Stimulated activated CD4-positive, alpha-beta T cell treated with anti-CD3 and anti-CD28 coated beads, Interleukin-12 subunit alpha, Interleukin-12 subunit beta, amount 100 ng/mL, for 24 hours (primary cell): ENCODE measurements at regions not wholly inside any gene's neighbourhood (a gene's known extent, or its start where the extent isn't known, plus 50 kb on each side); places are given as distances from the start of the nearest gene placed in this dataset.

Experiments
- DNase-seq, 2 experiments: peaks; one replicate each; pipeline ENCODE4 v3.0.0-alpha.2; 2020; ENCODE audit warnings: low read depth in 2 of 2

DNA sequence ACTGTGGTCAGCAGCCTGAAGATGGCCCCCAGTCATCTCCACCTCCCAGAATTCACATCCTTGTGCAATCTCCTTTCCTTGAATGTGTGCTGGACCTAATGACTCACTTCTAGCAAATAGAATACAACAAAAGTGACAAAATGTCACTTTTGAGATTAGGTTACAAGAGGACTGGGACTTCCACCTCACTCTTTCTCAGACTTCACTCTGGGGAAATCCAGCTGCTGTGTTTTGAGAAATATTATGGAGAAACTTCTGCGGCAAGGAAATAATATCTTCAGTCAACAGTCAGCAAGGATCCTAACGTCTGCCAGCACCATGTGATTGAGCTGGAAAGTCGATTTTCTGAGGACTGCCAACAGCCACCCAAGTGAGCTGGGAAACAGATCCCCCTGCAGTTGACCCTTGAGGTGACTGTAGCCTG is 70.5 kb upstream of the GADD45A start:
- no peak for DNase-seq

DNA sequence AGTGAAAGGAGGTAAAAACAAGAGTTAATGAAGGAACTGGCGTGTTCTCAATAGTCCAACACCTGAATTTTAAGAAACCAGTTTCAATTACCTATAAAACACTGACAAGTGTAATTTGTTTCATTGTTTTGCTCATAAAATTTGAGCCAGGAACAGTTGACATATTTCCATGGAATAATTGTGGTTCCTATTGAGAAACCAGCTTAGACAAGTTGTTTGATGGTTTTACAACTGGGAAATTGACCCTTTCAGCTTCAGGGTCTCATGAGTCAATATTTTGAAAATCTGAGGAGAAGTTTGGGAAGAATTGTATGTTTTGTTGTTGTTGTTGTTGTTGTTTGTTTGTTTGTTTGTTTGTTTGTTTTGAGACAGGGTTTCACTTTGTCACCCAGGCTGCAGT is 69.1 kb upstream of the GADD45A start:
- DNase-seq = no peak

DNA sequence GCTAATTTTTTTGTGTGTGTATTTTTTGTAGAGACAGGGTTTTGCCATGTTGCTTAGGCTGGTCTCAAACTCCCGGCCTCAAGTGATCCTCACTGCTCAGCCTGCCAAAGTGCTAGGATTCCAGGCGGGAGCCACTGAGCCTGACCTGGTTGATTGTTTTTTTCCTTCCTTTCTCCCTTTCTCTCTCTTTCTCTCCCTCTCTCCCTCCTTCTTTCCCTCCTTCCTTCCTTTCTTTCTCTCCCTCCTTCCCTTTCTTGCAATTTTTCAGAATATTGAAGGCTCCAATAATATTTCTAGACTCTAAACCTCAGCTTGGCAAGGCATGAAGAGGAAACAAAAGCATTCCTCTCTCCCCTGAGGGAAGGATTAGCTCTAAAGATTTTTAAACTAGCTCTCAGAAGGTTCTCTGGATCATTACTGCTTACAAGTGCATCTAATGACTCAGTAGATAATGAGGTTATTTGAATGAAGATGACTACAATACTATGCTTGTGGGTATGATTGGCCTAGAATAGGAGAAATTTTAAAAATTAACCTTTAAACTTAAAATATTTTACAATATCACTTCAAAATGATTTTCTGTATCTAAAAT is 68.5 kb upstream of the GADD45A start:
- DNase-seq = no peak

DNA sequence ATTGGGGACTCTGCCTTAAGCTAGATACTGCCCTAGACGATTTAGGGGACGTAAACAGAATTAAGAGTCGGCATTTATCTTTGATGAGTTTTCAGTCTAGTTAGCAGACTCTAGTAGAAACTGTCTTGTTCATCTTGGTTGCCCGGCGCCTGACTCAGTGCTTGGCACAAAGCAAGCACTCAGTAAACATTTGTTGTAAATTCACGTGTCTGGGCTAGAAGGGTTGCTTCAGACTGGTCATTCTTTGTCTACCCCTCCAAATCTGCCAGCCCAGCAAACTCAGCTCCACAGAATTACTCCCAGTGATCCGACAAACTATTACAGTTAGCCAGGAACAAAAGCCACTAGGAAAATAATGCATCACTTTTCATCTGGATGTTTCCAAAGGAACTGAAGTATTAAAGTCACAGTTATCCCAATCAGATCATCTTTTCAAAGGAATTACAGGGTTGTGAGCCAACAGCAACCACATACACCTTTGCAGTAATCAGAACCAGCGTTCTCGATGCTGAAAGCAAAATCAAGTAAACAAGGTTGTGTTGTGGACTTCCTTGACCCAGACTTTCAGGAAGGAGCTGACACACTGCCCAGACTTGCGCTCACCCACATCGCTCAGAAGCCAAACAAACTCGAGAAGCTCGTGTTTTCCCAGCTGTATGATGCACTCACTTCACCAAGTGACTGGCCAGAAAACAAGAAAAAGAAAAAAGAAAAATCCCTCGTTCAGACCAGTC is 66.5 kb upstream of the GADD45A start:
- DNase-seq = no peak

DNA sequence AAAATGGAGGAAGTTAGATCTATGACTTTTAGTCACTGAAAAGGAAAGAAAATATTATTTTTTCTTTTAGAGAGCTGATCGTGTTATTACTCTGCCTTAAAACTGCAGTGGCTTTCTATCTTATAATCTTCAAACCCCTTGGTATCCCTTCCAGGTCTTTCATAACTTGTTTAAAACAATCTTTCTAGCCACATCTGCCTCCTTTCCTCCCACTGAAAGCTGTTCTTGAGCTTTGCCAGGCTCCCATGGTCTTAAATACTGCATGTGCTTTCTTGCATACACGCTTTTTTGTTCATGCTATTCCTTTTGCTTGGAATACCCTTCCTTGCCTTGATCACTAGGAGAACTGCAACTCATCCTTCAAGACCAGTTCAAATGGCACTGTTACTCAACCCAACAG is 65.9 kb upstream of the GADD45A start:
- no peak for DNase-seq

DNA sequence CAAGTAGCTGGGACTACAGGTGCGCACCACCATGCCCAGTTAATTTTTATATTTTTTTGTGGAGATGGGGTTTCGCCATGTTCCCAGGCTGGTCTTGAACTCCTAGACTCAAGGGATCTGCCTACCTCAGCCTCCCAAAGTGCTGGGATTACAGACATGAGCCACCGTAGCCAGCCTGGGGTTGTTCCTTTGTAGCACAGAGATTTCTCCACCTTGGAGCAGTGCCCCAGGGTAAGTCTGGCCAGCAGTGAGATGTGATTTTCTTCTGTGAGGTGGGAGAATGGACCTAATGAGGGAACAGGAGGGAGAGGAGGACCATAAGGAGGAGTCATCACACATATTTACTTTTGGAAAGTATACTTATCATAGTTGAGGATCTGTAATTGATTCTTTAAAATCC is 61.1 kb upstream of the GADD45A start:
- no peak for DNase-seq

DNA sequence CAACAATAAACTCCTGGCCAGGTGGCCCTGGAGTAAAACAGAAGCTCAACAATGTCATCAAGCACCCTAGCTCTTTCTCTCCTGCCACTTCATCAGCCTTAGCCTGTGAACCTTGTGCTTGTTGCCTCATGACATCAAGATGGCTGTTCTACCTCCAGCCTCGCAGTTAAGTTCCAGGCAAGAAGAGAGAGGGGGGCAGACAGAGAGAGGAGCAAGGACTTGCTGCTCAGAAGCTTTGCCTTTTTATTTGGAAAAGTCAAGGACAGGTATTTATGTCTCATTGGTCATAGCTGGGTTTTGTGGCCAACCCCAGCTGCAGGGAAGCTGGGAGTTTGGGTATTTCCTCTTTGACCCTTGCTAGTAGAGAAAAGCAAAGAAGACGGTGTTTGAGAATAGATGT is 60.3 kb upstream of the GADD45A start:
- DNase-seq = no peak

DNA sequence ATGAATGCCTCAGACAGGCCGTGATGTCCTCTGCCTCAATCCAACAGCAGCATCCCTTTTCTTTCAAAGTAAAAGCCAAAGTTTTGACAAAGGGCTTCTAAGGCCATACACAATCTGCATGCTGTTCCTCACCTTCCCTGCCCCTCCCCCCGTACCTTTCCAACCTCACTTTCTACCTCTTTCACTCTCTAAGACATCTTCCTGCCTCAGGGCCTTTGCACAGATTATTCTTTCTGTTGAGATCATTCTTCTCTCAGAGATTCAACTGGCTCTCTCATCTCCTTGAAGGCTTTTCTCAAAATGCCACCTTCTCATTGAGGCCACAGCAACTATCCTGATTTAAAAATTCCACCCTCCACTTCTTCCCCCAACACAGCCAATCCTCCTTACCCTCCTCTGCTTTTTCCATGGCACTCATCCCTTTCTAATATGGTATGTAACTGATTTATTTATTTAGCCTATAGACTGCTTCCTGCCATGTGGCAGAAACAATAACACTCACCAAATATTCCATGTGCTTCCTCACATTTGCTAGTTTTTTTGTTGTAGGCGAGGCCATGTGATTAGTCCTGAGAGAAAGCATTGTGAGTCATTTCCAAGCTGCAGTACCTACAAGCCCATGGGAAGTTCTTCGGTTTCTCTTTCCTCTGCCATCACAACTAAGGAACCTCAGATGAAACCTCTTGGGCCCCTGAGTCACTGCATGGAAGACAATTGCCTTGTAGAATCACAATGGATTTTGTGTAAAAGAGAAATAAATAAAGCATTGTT is 58.7 kb upstream of the GADD45A start:
- no peak for DNase-seq

DNA sequence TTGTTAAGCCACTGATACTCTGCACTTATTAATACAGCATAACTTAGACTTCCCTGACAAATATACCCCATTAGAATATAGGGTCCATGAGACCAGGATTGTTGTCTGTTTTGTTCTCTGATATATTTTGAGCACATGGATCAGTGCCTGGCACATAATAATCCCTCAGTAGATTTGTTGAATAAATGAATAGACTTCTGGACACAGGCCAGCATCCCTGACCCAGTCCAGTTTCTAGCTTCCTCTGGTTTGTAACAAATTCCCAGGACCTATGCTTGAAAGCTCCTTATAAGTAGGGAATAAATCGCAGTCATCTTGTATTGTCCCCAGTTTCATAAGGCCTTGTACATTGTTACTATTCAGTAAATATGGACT is 58.2 kb upstream of the GADD45A start:
- no peak for DNase-seq

DNA sequence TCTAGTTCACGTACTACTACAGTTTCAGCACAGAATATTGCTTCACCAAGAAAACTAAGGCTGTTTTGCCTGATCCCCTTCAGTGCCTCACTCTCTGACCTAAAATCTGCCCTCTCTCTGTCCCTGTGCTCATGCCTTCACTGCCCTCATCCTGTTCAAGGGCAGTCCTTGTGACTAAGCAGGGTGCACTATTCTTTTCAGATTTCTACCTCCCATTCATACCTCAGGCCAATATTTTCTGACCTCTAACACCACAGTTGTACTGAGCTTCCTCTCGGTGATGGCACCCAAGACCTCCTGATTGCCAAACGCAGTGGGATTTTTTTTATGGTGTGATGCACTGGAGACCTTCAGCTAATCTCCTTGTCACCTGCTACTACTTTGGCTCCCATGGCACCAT is 57.7 kb upstream of the GADD45A start:
- DNase-seq = no peak

DNA sequence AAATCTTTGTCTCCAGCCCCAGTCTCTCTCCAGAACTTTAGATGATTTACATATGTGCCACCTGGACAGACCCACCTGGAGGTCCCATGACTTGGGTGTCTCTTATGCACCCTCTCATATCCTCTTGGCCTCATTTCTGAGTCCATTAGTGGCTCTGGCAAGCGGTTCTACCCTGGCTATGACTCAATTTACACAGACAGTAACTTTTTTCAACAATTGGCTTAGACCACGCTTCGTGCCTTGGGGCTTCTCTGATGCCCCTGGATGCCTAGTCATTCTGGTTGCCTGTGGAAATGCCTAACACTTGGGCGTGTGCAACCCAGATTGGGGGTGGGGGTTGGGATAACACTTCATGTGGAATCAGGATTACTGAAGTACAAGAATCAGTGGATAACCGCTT is 57.1 kb upstream of the GADD45A start:
- DNase-seq = no peak

DNA sequence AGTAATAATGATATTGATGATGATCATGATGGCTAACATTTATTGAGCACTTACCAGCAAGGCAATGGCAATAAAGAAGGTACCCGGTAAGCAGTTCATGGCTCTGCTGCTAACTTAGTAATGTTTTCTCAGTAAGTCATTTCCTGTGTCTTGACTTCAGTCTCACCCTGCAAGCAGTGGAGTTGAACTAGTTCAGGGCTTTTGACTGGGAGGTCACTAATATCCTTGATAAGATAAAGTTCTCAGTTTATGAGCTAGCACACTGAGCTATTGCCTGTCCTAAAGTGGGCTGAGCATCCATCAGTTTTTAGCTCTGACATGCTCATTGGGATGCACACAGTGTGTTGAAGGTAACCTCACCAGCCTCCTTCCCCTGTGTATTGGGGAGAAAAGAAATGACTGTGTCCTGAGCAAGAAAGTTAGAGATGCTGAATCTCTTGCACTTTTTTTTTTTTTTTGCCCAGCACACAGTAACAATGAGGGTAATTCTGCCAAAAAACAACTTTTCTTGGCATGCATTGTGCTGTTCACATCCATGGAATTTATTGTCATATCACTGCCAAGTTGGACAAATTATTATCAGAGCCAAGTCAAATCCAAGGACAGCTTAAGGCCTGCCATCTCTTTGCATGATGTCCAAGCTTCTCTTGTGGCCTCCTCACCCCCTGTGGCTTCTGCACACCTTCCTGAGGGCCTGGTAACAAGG is 55.5 kb upstream of the GADD45A start:
- no peak for DNase-seq

DNA sequence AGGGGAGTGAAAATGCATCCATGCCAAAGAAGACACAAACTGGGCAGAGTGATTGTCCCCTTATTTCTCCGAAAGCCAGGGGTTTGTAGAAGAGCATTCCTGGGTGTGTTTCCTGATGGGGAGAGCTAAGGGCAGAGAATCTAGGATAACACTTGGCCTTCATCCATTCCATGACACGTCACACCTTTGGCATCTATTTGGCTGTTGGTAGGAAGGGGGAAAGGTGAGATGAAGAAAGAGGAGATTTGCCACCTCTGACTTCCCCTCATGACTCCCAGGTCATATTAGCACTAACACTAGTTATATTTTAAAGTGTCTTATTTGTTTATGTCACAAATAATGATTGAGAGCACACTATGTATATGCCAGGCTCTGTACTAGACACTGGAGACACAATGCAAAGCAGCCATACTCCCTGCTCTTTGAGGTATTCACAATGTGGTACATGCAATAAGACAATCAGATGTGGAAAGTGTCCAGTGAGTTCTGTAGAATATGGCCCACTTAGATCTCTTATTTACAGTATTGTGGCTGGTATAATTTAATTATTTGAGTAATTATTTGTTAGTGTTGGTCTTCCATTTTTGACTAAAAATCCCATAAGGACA is 54.5 kb upstream of the GADD45A start:
- DNase-seq = no peak

DNA sequence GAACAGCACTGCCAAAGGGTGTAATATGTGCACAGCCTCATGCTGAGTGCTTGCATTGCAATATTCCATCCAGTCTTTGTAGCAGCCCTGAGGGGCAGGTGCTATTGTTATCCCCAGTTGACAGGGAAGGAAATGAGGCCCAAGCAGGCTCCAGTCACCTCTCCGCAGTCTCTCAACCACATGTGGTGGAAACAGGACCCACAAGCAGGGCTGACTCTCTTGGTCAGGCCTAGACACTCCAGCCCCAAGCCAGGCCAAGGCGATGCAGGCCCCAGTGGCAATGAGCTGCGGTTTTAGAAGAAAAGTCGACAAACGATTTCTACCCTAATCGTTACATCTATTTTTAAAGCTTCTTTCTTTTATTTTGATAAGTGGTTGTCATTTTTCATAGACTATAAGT is 52.6 kb upstream of the GADD45A start:
- no peak for DNase-seq

DNA sequence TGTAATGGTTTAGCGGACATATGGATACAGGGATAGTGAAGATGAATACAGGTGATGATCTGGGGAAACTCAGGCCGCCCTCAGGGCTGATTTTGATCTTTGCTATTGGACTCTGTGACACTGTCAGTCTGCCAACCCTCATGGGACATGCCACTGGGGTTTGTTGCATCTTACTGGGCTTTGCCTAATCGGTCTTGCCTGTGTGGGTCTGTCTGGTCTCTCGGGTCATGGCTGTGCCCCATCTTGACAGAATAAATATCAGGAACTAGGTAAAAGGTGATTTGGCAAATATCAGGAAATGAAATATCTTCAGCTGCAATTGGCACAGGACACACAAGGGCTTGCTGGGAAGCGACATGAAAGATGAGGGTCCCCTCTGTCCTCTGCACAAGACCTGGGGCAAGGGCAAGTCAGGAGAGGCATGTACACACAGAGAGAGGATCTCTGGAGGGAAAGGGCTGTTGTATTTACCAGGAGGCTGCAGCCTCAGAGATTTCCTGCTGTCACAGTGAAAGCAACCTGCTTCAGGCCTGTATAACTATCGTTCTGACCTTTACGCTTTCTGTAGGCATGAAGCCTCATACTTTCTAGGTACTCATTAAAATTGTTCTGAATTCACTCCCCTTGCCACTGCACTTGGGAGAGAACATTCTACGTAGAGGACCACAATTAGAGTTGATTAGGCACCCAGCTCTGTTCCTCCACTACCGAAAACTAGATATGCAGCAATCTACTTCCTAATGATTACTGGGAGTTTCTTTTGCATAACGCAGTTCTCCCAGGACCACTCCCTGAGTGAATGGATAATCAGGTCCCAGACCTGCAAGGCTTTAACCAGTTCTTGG is 52.0 kb upstream of the GADD45A start:
- DNase-seq = no peak

DNA sequence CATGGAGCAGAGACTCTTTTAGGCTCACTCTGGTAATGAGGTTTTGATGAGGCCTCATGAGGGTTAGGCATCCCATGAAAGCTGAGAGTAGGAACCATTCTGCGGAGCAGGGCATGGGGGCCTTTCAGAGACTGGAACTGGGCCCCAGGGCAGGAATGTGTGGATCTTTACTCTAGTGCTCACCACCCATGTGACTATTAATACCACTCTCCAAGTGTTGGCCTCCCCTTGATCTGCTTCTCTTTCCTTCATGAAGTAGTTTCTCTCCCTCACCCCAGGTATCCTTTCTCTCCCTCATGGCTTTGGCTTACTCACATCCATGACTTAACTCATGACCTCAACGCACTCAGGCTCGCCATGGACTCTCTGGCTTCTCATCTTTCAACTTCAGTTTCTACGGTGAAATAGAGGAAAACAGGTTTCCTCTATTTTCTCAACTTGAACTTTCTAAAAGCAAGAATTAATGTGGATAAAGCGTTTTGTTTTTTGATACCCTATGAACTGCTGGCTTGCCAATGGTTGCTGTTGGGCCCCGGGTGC is 50.5 kb upstream of the GADD45A start:
- DNase-seq = no peak

DNA sequence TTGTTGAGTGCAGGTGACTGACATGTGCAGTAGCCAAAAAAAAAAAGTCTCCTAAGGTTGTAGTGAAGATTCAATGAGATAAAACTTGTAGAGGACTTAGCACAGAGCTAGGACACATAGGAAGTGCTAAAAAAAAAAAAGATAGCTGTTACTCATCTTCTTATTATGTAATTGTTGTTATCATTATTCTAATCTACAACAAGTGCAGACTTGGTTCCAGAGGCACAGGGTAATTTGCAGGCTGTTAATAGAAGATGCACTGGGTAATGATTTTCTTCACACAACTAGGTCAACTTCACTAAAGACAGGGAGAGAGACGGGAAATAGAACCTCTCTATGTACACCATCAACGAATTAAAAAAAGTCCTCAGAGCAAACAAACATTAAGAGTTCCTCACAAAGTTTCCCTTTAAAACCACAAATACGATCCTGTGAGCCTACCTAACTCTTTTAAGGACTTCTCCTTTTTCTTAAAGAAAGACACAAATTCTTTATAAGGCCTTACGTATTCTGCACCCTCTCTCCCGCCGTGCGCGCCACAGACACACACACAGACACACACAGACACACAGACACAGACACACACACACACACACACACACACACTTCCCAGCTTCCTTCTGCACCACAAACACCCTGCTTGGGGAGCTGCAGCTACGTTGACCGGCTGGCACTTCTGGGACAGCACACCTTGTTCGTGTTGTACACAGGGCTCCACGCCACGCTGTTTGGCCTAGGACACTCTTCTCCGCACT is 49.8 kb upstream of the GADD45A start:
- DNase-seq = no peak
